HepG2 (cell line): ENCODE measurements at regions not wholly inside any gene's neighbourhood (a gene's known extent, or its start where the extent isn't known, plus 50 kb on each side); places are given as distances from the start of the nearest gene placed in this dataset.

Source experiments
- ATAC-seq: fragments of 200-7000 bp; cut with Tn5 transposase; 3 replicates; pipeline ENCODE4 v1.9.1; 2020; ENCODE audit warnings: mild to moderate bottlenecking, moderate library complexity
- BruUV-seq: library from RNA; stranded (reverse); fragments of 400-500 nt; replicated peaks from 2 replicates; lab custom pipeline; 2021; lab: Mats Ljungman, UMichigan
- CTCF ChIA-PET: fragments of 300-600 bp; formaldehyde crosslinking; extraction: SDS; loops from one replicate; lab custom pipeline; 2021; ENCODE audit warnings: low total read pairs, inconsistent platforms, low intra/inter-chr PET ratio; lab: Yijun Ruan, JAX
- POLR2A ChIA-PET: fragments of 350-600 bp; sonication (Branson Sonifier 250); formaldehyde crosslinking; loops from one replicate; lab custom pipeline; 2020; ENCODE audit warnings: antibody characterized with exemption, inconsistent platforms; lab: Yijun Ruan, JAX
- DNase-seq: peaks from one replicate; pipeline ENCODE4 v3.0.0-alpha.2; 2015; ENCODE audit warnings: low spot score
- FAIRE-seq: peaks from 3 replicates; lab custom pipeline; 2011; peaks lifted over from hg19 to GRCh38; lab: Jason Lieb, UNC
- H2AFZ ChIP-seq: one replicate; pipeline ENCODE4 v1.6.1; 2011; ENCODE audit warnings: low read length, inconsistent platforms
- H3K27ac ChIP-seq: fragments of 300-600 bp; 3 replicates; pipeline ENCODE4 v1.8.0; 2011; ENCODE audit warnings: mixed run types, mild to moderate bottlenecking, mixed read lengths, low read length, inconsistent platforms; ENCODE audit not compliant: insufficient read depth; ENCODE audit errors: extremely low read length
- H3K27me3 ChIP-seq, 2 experiments: fragments of 200-600 bp in 1 of 2; 2 replicates in 1 of 2; 3 replicates in 1 of 2; pipeline versions ENCODE4 v1.6.0 to v1.8.0; 2011; ENCODE audit warnings: low read length in 2 of 2, mild to moderate bottlenecking in 2 of 2, moderate library complexity in 2 of 2, inconsistent platforms in 1 of 2; ENCODE audit not compliant: insufficient read depth in 2 of 2, control insufficient read depth in 1 of 2
- H3K36me3 ChIP-seq, 2 experiments: fragments of 200-600 bp in 1 of 2; replicated peaks in 1 of 2; 2 replicates in 1 of 2; 3 replicates in 1 of 2; pipeline versions ENCODE4 v1.5.1 to v1.8.0; 2011; ENCODE audit warnings: low read length in 2 of 2, inconsistent platforms in 1 of 2; ENCODE audit not compliant: insufficient read depth in 2 of 2, control insufficient read depth in 1 of 2
- H3K4me1 ChIP-seq: 2 replicates; pipeline ENCODE4 v1.5.1; 2012; ENCODE audit warnings: low read length, inconsistent platforms; ENCODE audit not compliant: insufficient read depth
- H3K4me2 ChIP-seq: 2 replicates; pipeline ENCODE4 v1.6.0; 2011; ENCODE audit warnings: low read depth, low read length, inconsistent platforms
- H3K4me3 ChIP-seq, 3 experiments: fragments of 200-600 bp in 1 of 3; sonication (generic), shearing (Covaris generic) in 1 of 3; replicated peaks in 1 of 3; 2 replicates each; pipeline ENCODE4 v1.5.1; 2011 to 2016; ENCODE audit warnings: low read length in 3 of 3, inconsistent platforms in 2 of 3, low read depth in 2 of 3, mild to moderate bottlenecking in 2 of 3, control low read depth in 1 of 3, mixed read lengths in 1 of 3; ENCODE audit not compliant: insufficient read depth in 1 of 3
- H3K79me2 ChIP-seq: one replicate; pipeline ENCODE4 v1.6.1; 2011; ENCODE audit warnings: low read length, inconsistent platforms; ENCODE audit not compliant: insufficient read depth
- H3K9ac ChIP-seq: 2 replicates; pipeline ENCODE4 v1.6.0; 2011; ENCODE audit warnings: mild to moderate bottlenecking, low read depth, low read length, inconsistent platforms; ENCODE audit not compliant: insufficient read depth
- H3K9me3 ChIP-seq: 2 replicates; pipeline ENCODE4 v1.5.1; 2012; ENCODE audit warnings: mild to moderate bottlenecking, low read length
- H4K20me1 ChIP-seq: 2 replicates; pipeline ENCODE4 v1.6.0; 2011; ENCODE audit warnings: inconsistent platforms, mild to moderate bottlenecking, low read length, moderate library complexity; ENCODE audit not compliant: insufficient read depth
- CREB1 ChIP-seq, 2 experiments: fragments of 450-650 bp in 1 of 2; IDR thresholded peaks; 2 replicates each; pipeline ENCODE4 v1.6.1; 2016 to 2017; ENCODE audit warnings: control low read depth in 1 of 2, mild to moderate bottlenecking in 1 of 2, missing compliant biosample characterization in 1 of 2, missing genetic modification characterization in 1 of 2
- DR1 ChIP-seq: sonication (generic); formaldehyde crosslinking; IDR thresholded peaks from 2 replicates; pipeline ENCODE4 v1.8.0; 2021; ENCODE audit warnings: mild to moderate bottlenecking, missing genetic modification reagents, inconsistent platforms
- GATAD1 ChIP-seq: IDR thresholded peaks from 2 replicates; pipeline ENCODE4 v1.6.1; 2016; ENCODE audit warnings: missing genetic modification reagents, missing compliant biosample characterization
- KAT8 ChIP-seq: IDR thresholded peaks from 2 replicates; pipeline ENCODE4 v1.6.1; 2016; ENCODE audit warnings: missing genetic modification reagents, missing compliant biosample characterization
- MIER2 ChIP-seq: IDR thresholded peaks from 2 replicates; pipeline ENCODE4 v1.6.1; 2016; ENCODE audit warnings: missing biosample characterization, missing genetic modification reagents
- PCBP1 ChIP-seq: fragments of 200-400 bp; formaldehyde crosslinking; IDR thresholded peaks from 2 replicates; pipeline ENCODE4 v1.6.1; 2017; ENCODE audit warnings: mild to moderate bottlenecking, low read depth, low read length, borderline replicate concordance
- RFXANK ChIP-seq: IDR thresholded peaks from 2 replicates; pipeline ENCODE4 v1.6.1; 2016
- STAG1 ChIP-seq: sonication (generic); formaldehyde crosslinking; IDR thresholded peaks from 2 replicates; pipeline ENCODE4 v1.4.0; 2020; ENCODE audit warnings: missing genetic modification reagents
- TEF ChIP-seq: sonication (generic); formaldehyde crosslinking; IDR thresholded peaks from 2 replicates; pipeline ENCODE4 v1.5.0; 2020; ENCODE audit warnings: missing genetic modification reagents
- ZNF317 ChIP-seq: sonication (generic); formaldehyde crosslinking; IDR thresholded peaks from 2 replicates; pipeline ENCODE4 v1.5.0; 2020; ENCODE audit warnings: mild to moderate bottlenecking, missing genetic modification reagents
- ZNF772 ChIP-seq: sonication (generic); formaldehyde crosslinking; IDR thresholded peaks from 2 replicates; pipeline ENCODE4 v1.5.0; 2020; ENCODE audit warnings: mild to moderate bottlenecking, missing genetic modification reagents
- ZNF879 ChIP-seq: sonication (generic); formaldehyde crosslinking; IDR thresholded peaks from 2 replicates; pipeline ENCODE4 v1.8.1; 2023; ENCODE audit warnings: missing genetic modification reagents
- WGBS: methylation state at CpG from one replicate; pipeline ENCODE4 v1.1.6; 2017; ENCODE audit warnings: low lambda C conversion rate; 5-methylcytosine and 5-hydroxymethylcytosine counted together
- in situ Hi-C: cut with HindIII; loops from 2 replicates; pipeline ENCODE4 v1.10.0; 2017; ENCODE audit warnings: low pct_unique_long_range_greater_than_20kb; ENCODE audit not compliant: extremely low pct_ligation_motif_present
- intact Hi-C: fragments of 100-400 bp; cut with micrococcal nuclease; formaldehyde crosslinking; loops from one replicate; pipeline ENCODE4 v1.10.0; 2022; ENCODE audit not compliant: unreplicated experiment

GRCh38 chr2:16022548-16023240 is 82.3 kb downstream of the MYCN start:
- H3K4me1 ChIP-seq = no peaks in the 10 kb centered on the region
- no peak overlapping the region for H3K4me3 ChIP-seq
- no peak for DNase-seq
- in situ Hi-C loops = no loop called here
- TF ChIP-seq KAT8 (CRISPR knock-in tag) (no peak), STAG1 (no peak), ZNF772 (CRISPR knock-in tag) (no peak), ZNF879 (no peak)
- TF ChIP-seq, all 625 proteins: peak for 0
- no peak overlapping the region for H2AFZ ChIP-seq
- H3K27ac ChIP-seq = no peak overlapping the region
- POLR2A ChIA-PET = no interaction called here
- intact Hi-C loops = no loop called here
- no peak overlapping the region for H3K9ac ChIP-seq
- peaks cover 2 to 20% of the 10 kb centered on the region in 2 experiments; a peak in 3 of 5 replicates for H3K27me3 ChIP-seq
- ATAC-seq = no peak
- no peaks in the 10 kb centered on the region for H3K79me2 ChIP-seq
- no peak for FAIRE-seq
- CTCF ChIA-PET = no interaction called here
- H3K9me3 ChIP-seq = no peaks in the 10 kb centered on the region
- no peak overlapping the region for H3K4me2 ChIP-seq
- H3K36me3 ChIP-seq = no peaks in the 10 kb centered on the region
- no peaks in the 10 kb centered on the region for H4K20me1 ChIP-seq
- 28% methylated on average over 6 of the region's 6 CpGs for WGBS
- BruUV-seq = no TSS peak

GRCh38 chr2:16021611-16022363 is 81.4 kb downstream of the MYCN start:
- in situ Hi-C loops (no loop called here), intact Hi-C loops (no loop called here)
- POLR2A ChIA-PET = no interaction called here
- FAIRE-seq (no peak), DNase-seq (no peak), ATAC-seq (no peak)
- peaks cover 2 to 17% of the 10 kb centered on the region in 2 experiments; a peak in 3 of 5 replicates for H3K27me3 ChIP-seq
- no peaks in the 10 kb centered on the region for H3K9me3 ChIP-seq
- TF ChIP-seq MIER2 (no peak), CREB1 (IDR thresholded peaks at IDR 0.05) (no peak), CREB1 (CRISPR knock-in tag; IDR thresholded peaks at IDR 0.05) (no peak), TEF (no peak), RFXANK (CRISPR knock-in tag) (no peak), PCBP1 (no peak), DR1 (CRISPR knock-in tag) (no peak), ZNF317 (CRISPR knock-in tag) (no peak), GATAD1 (no peak)
- 8% methylated on average over 4 of the region's 4 CpGs for WGBS
- no peaks in the 10 kb centered on the region for H4K20me1 ChIP-seq
- no peak overlapping the region for H2AFZ ChIP-seq
- no peak overlapping the region for H3K4me3 ChIP-seq
- no peak overlapping the region for H3K4me2 ChIP-seq
- no peaks in the 10 kb centered on the region for H3K4me1 ChIP-seq
- H3K79me2 ChIP-seq = no peaks in the 10 kb centered on the region
- CTCF ChIA-PET = no interaction called here
- BruUV-seq = no TSS peak
- no peak overlapping the region for H3K27ac ChIP-seq
- no peak overlapping the region for H3K9ac ChIP-seq
- no peaks in the 10 kb centered on the region for H3K36me3 ChIP-seq
